GM18498 (cell line): ENCODE measurements at regions not wholly inside any gene's neighbourhood (a gene's known extent, or its start where the extent isn't known, plus 50 kb on each side); places are given as distances from the start of the nearest gene placed in this dataset.

Experiments used
- ATAC-seq: cut with Tn5 transposase; IDR thresholded peaks from one replicate; pipeline ENCODE4 v1.9.1; 2021; ENCODE audit warnings: mild to moderate bottlenecking, moderate library complexity; ENCODE audit not compliant: unreplicated experiment

- no peak for ATAC-seq
Measured at GRCh38 chr22:47270463-47271135, 508.1 kb downstream of the TBC1D22A start.

DNA sequence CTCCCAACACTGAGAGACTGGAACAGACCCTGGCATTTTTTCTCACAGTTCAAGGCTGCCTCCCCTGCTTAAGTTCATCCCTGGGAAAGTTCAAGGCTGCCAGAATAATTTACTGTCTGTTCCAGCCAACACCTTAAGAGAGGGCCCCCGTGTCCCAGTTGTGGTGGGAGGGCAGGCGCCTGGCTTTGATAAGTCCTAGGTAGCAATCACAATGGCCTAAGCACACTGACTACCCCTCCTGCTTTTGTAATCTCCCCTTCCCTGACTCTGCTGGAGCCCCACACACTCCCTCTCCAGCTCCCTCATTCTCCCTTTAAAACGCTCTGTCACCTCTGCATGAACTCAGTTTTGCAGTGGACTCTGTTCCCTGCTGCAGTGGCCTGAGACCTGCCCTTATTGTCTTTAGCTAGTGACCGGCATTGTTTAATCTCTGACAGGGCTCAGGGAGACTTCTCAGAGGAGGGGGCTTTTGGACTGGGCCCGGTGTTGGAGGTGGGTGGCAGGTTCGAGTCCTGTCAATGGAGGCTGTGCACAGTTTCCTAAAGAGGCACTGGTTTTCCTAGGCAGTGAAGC is 507.2 kb downstream of the TBC1D22A start:
- no peak for ATAC-seq

GRCh38 chr22:47267513-47268282 is 505.2 kb downstream of the TBC1D22A start:
- no peak for ATAC-seq

DNA sequence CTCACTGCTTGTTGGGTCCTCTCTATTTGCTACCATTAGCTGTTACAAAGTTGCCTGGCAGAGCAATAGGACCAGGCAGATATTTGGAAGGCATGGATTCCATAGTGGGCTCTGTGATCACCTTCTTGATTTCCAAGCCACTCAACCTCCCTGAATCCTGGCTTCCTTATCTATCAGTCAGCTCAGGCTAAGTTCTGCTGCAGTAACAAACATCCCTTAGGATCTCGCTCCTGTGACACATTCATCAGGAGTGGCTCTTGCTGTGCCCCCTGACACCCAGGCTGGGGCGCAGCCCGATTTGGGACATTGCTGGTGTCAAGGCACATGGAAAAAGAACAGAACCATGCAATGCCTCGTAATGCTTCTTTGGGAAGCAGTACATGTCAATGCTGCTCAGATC is 503.9 kb downstream of the TBC1D22A start:
- ATAC-seq = no peak

- ATAC-seq = no peak
Measured at GRCh38 chr22:47260551-47260950, 498.1 kb downstream of the TBC1D22A start.

DNA sequence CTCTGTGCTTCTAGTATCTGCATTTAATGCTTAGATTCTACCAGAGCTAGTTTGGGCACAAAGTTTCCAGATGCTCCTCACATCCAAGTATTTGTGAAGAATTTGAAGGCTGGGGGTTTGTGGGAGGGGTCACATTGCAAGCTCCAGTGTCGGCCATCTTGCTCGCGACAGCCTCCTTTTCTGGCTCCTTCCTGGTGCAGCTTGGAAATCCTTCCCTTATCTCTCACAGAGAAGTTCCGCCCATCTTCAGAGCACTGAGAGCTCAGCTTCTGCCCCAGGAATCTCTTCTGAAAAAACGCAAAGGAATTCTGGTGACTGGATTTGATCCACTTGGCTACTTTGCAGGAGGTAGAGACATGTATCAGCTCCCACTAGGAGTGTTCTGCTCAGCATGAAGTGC is 497.5 kb downstream of the TBC1D22A start:
- no peak for ATAC-seq

DNA sequence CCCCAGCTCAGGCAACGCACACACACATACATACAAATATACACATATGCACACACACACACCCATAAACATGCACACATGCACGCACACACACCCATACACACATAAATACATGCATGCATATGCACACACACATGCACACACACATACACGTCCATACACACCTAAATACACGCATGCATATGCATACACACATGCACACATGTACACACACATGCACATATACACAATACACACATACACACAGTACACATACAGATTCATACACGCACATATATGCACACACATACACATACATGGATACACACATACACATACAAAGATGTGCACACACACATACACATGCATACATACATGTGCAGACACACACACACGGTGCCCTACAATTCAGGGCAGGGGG is 496.6 kb downstream of the TBC1D22A start:
- no peak for ATAC-seq

DNA sequence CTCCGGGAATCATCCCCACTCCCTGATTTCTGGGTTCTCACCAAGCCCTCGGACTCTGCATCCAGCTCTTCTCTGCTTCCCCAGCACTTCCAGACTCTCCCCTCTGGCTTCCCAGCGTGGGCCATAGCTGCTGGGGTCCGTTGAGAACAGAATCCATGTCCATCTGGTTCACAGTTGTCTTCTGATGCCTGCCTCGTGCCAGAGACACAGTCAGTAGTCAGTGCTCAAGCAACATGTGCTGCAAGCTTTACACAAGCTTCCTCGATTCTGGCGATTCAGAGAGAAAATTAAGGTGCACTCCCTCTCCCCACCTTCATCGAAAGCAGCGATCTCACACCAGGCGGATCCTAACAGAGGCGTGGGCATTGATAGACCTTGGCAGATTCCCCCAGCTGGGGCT is 495.5 kb downstream of the TBC1D22A start:
- no peak for ATAC-seq

DNA sequence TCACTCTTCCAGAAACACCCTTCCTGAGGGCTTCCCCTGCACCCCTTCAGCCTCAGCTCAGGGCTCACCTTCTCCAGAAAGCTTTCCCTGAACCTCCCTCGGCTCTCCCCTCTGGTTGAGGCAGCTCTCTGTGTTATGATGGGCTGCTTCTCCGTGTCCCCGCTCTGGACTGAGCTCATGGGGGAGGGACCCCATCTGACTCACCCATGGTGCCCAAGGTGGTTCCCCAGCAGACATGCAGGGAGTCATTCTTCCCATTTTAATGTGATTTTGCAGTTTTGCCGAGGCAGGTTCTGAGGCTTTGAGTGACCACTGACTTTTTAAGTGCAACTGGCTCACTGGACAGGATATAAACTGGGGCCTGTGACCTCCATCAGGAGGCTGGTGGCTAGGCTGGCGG is 495.1 kb downstream of the TBC1D22A start:
- no peak for ATAC-seq

DNA sequence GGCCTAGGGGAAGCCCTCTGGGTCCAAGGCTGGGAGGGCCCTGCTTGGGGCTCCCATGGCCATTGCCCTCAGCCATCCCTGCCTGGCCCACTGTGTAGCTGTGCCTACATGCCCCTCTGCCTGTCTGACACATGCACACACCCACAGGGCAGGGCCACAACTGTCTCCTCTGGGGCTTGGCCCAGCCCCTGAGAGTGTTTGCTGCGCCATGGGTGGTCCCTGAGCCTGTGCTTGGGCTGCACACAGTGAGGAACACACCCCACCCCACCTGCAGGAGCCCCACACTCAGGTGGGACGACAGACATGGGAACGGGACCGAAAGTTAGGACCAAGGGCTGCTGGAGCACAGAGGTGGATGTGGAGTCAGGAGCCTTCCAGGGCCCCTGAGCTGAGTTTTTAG is 489.5 kb downstream of the TBC1D22A start:
- ATAC-seq = no peak

DNA sequence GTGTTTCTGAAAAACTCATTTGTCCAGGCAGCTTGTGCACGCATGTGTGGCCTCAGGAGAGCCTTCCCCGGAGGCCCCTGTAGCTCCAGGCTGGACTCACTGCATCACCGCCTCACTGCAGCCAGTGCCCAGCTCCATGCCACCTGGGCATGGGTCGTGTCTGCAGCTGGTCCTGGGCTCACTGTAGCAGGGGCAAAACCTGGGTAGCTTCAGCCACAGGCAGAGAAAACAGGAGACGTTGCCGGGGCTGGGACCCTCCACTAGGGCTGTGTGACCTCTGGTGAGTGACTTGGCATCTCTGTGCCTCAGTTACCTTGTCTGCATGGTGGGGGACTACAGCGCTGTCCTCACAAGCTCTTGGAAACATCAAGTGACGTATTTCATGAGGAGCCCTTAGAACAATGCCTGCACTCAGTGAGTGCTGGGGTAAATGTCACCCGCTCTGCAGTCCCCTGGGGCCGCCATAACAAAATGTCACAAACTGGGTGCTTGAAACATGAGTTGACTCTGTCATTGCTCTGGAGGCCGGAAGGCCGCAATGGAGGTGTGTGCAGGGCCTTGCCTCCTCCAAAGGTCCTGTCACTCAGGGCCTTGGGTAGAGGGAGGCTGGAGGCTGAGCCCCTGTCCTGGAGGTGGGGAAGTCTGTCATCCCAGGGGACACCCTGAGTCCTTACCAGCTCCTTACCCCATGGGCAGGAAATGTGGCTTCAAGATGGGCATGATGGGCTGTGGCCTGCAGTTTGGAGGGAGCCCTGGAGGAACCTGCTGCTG is 488.7 kb downstream of the TBC1D22A start:
- no peak for ATAC-seq

- no peak for ATAC-seq
Measured at GRCh38 chr22:47249370-47249928, 487.0 kb downstream of the TBC1D22A start.

- no peak for ATAC-seq
Measured at GRCh38 chr22:47248925-47249324, 486.5 kb downstream of the TBC1D22A start.

DNA sequence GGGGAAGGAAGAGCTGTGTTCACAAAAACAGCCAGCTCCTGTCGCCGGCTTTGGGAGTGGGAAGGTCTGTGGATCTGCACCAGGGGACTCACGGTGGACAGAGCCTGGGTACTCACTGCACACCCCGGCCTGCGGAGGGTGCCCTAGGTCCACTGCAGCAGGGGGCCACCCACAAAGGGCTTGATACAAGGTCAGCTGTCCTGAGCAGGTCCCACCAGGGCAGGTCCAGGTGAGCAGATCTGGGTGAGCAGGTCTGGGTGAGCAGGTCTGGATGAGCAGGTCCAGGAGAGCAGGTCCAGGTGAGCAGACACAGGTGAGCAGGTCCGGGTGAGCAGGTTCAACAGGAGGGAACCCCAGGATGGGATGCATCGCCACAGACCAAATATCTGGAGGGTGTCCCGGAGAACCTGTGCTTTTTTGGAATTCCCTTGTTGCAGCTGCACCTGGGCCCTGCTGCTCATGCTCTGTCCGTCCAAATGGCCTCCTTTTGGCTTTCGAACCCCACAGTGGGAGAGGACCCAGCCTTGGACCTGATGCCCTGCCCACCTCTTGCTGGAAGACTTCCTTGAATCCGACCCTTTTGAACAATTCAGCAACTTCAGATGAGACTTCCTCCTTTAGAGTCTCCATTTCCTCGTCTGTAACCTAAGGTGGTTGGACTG is 485.3 kb downstream of the TBC1D22A start:
- no peak for ATAC-seq

GRCh38 chr22:47245786-47246185 is 483.3 kb downstream of the TBC1D22A start:
- no peak for ATAC-seq

- no peak for ATAC-seq
Measured at GRCh38 chr22:47245286-47245685, 482.8 kb downstream of the TBC1D22A start.

- no peak for ATAC-seq
Measured at GRCh38 chr22:47240116-47240515, 477.7 kb downstream of the TBC1D22A start.

DNA sequence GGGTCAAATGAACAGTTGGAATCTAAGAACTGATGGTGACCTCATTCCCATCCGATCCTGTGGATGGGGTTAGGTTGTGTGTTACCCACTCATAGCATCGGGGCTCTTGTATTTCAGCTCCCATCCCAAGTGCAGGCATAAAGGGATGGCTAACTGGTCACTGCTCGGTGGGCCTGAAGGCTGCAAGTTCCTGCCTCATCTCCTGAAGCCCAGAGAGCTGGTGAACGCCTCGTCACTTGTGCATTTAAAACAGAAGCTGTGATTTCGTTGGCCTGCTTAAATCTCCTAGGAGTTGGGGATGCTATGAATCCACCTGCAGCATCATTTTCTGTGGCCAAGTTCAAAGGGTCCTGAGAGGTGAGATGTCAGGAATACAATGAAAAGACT is 477.0 kb downstream of the TBC1D22A start:
- ATAC-seq = no peak

- ATAC-seq = no peak
Measured at GRCh38 chr22:47238690-47239473, 476.4 kb downstream of the TBC1D22A start.
